Neural cell (in vitro differentiated cells): ENCODE measurements at regions not wholly inside any gene's neighbourhood (a gene's known extent, or its start where the extent isn't known, plus 50 kb on each side); places are given as distances from the start of the nearest gene placed in this dataset.

Source experiments
- CTCF ChIP-seq: fragments of 450-650 bp; IDR thresholded peaks from 2 replicates; pipeline ENCODE4 v1.5.1; 2014; ENCODE audit warnings: antibody characterized with exemption, mild to moderate bottlenecking, moderate library complexity; ENCODE audit not compliant: poor library complexity, severe bottlenecking
- EP300 ChIP-seq: fragments of 450-650 bp; conservative IDR thresholded peaks from 2 replicates; pipeline ENCODE4 v1.6.1; 2014; ENCODE audit warnings: antibody characterized with exemption, mild to moderate bottlenecking, moderate library complexity; ENCODE audit not compliant: poor library complexity, severe bottlenecking
- MXI1 ChIP-seq: fragments of 450-650 bp; conservative IDR thresholded peaks from 2 replicates; pipeline ENCODE4 v1.6.1; 2014; ENCODE audit warnings: antibody characterized with exemption, mild to moderate bottlenecking; ENCODE audit not compliant: poor library complexity, severe bottlenecking
- RAD21 ChIP-seq: fragments of 450-650 bp; conservative IDR thresholded peaks from 2 replicates; pipeline ENCODE4 v1.6.1; 2014; ENCODE audit warnings: antibody characterized with exemption, mild to moderate bottlenecking, moderate library complexity
- SMC3 ChIP-seq: fragments of 450-650 bp; conservative IDR thresholded peaks from 2 replicates; pipeline ENCODE4 v1.6.1; 2014; ENCODE audit warnings: antibody characterized with exemption, mild to moderate bottlenecking, moderate library complexity; ENCODE audit not compliant: poor library complexity

GRCh38 chr6:100968949-100969348, 87.8 kb upstream of the ASCC3 start:
- TF ChIP-seq SMC3 (no peak), CTCF (no peak), RAD21 (no peak), EP300 (no peak), MXI1 (no peak)
